ENCODE measurements at regions not wholly inside any gene's neighbourhood (a gene's known extent, or its start where the extent isn't known, plus 50 kb on each side); places are given as distances from the start of the nearest gene placed in this dataset.
"Not testable (repeated sequence)": the region's sequence is repeated elsewhere in the genome, so short reads cannot be mapped to it uniquely, and the experiment has no call there.

DNA sequence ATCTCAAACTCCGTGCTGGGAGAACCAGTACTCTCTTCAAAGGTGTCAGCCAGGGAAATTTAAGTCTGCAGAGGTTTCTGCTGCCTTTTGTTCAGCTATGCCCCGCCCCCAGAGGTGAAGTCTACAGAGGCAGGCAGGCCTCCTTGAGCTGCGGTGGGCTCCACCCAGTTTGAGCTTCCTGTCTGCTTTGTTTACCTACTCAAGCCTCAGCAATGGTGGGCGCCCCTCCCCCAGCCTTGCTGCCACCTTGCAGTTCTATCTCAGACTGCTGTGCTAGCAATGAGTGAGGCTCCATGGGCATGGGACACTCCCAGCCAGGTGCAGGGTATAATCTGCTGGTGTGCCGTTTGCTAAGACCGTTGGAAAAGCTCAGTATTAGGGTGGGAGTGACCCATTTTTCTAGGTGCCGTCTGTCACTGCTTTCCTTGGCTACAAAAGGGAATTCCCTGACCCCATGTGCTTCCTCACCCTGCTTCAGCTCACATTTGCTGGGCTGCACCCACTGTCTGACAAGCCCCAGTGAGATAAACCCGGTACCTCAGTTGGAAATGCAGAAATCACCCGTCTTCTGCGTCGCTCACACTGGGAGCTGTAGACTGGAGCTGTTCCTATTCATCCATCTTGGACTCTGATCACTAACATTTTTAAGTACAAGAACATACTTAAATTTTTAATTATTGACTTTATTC, 389.2 kb upstream of the UBE2E3 start:
- DNase-seq = peak; percentile 23

DNA sequence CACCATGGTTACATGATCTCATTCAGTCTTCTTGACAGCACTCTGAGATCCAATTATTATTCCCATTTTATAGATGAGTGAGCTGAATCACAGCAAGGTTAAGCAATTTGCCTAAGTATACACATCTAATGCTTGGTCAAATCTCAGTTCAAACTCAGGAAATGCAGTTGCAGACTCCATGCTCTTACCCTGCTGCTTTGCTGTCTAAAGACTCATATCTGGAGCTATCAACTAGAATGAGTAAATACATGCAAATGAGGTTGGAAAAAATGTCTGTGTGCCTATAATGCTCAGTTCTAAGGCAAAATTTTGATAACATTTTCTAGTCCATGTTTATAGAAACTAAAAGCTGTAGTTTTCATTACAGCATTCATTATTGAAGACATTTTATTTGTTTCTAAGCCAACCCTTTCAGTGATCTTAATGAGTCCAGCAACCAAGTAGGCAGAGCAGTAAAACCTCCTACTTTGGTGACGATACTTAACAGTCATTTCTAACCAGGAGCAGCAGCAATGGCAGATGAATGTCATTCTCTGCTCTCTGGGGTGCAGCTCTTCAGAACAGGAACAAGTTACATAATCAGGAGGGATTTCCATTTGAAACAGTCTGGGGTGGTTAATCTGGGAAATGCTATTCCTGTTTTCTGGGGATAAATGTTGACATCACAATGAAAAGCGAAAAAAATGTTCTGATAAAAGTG, 396.8 kb upstream of the UBE2E3 start:
- no peak for DNase-seq

DNA sequence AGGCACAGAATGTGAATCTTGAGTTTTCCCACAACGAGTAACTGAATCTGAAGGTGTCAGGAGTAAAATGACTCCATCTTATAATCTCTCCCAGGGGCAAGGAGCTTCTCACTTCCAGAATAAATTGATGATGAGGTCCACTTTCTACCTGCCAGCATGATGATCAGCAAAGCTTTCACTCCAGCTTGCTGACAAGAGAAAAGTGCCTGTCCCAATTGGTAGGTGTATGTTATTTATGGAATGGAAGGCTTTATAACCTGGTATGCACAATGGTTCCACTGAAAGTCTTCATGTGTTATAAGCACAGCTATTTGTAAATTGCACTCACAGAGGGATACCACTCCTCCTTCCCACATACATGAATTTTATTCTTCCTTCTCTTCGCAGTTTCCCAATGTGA, 401.0 kb upstream of the UBE2E3 start:
- DNase-seq = no peak

DNA sequence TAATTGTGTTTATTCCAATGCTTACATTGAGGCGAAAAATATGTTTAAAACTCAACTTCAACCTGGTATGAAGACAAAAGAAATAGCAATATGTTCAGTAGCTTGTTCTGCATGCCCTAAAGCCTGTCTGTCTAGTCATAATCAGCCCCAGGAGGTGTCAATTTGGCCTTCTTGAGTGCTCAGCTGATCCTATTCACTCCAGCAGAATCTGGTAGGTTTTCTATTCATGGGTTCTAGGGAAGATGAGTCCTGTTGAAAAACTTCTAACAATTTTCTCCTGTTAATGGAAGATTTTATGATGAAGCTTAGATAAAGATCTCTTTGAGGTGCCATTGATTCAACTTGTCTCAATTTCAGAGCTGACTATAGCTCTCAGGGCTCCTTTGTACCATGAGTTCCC, 402.0 kb upstream of the UBE2E3 start:
- no peak for DNase-seq

DNA sequence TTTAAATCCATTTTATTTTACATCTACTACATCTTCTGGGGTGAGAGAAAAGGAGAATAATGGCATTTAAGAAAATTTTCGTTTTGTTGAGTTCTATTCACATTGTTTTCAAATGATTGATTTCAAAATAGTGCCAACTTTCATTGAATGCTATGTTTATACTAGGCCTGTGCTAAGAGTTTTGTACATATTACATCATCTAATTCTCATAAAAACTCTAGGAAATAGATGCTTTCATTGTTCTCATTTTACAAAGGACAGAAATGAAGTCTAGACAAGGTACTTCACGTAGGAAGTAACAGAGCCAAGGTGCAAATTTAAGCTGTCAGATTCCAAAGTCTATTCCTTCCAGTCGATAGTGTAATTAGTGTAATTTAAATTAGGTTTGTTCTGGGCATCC, 402.8 kb upstream of the UBE2E3 start:
- no peak for DNase-seq

DNA sequence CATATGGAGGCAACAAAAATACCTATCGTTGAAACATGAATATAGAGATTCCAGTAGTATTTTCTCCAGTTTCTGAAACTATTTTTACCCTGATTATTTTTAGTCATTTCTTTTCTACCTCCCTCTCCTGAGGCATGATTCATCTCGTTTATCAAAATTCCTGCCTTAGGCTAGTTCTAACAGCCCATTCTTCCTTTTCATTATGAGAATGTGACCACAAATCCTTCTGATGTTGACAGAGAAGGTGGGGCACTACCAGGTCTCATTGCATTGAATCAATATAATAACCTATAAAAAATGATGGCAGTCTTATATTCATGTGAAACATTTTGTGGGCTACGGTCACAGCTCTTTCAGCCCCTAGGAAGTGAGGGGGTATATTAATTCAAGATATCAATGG, 406.5 kb upstream of the UBE2E3 start:
- no peak for DNase-seq

DNA sequence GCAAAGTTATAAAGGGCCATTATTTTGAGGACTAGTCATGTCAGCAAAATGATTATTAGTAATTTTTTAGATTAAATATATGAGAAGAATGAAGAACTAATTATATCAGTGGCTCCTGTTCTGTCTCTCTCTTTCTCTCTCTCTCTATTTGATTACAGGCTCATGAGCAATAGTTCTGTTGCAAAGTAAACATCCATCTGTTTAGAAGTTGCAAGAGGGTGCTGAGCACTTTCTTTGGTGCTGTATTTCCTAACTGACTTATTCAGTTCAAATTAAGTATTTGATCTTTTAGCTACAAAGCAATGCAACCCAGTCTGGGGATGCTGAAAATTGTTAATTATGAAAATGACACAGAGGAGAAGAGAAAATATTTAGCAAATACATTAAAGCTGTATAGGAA, 408.1 kb upstream of the UBE2E3 start:
- DNase-seq = no peak

DNA sequence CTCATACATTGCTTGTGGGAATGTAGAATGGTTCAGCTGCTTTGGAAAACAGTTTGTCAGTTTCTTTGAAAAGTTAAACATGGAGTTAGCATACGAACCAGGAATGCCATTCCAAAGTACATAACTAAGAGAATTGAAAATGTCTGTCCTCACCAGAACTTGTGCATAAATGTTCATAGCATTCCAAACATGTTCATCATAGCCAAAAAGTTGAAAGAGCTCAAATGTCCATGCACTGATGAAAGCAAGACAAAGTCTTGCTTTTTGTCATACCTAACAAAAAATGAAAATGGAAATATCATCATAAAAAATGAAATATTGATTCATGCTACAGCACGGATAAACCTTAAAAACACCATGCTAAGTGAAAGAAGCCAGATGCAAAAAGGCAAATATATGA, 408.8 kb upstream of the UBE2E3 start:
- no peak for DNase-seq

DNA sequence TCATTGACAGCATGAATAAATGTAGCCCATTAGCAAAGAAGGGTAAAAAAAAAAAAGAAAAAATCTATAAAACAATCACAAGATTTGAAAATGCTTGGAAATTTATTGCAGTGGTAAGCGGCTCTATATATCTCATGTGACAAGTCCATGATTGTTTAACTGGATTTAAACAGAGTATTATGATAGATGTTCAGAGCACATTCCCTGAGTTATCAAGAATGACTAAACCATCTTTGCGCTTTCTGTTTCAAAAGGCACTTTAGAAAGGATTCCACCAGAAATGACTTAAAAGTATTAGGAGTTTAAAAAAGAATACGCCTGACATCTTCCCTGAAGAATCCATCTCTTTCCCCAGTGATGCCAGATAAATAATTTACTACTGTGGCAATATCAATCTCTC, 409.5 kb upstream of the UBE2E3 start:
- no peak for DNase-seq

DNA sequence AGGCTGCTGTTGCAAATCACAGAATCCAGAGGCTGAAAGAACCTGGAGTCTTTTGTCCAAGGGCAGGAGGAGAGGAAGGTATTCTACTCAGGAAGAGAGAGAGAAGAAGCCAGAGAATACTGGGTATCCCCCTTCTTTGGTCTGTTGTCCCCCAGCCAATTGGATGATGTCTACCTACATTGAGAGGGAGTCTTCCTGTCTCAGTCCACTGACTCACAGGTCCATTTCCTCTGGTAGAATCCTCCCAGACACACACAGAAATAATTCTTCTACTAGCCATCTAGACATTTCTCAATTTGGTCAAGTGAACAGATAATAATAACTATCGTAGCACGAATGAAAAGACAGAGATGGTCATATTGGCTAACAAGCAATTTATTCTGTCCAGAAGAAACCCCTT, 416.4 kb upstream of the UBE2E3 start:
- DNase-seq = no peak

DNA sequence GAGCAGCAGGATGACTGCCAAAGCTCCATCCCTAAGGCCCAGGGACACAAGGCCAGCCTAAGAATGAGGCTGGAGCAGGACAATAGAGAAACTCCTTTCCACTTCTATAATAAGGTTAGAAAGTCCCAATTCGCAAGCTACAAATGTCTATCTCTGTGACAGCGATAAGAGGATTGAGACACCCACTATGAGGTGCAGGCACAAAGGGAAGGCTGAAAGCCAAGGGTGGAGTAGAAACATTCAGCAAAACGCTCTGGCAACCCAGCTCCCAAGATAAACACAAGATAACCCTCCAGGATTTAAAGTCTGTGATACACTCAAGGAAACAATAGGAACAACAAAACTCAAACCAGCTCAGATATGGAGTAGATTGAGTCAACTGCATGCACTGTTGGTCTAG, 418.0 kb upstream of the UBE2E3 start:
- DNase-seq = no peak

DNA sequence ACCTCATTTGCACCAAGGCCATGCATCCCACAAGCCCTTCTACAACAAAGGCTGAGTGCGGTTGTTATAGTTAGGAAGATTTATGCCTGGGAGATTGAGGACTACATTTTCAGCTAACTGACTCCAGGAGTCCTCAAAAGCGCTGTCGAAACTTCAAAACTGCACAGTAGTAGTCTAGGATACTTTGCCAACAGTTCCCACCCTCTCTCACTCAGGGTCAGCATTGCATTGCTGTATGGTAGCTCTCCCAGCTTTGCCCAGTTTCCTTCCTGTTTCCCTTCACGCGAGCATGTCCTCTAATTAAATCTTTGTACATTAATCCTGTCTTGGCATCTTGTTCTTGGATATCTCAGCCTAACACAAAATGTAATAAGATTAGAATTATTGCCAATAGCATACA, 420.6 kb upstream of the UBE2E3 start:
- DNase-seq = no peak

DNA sequence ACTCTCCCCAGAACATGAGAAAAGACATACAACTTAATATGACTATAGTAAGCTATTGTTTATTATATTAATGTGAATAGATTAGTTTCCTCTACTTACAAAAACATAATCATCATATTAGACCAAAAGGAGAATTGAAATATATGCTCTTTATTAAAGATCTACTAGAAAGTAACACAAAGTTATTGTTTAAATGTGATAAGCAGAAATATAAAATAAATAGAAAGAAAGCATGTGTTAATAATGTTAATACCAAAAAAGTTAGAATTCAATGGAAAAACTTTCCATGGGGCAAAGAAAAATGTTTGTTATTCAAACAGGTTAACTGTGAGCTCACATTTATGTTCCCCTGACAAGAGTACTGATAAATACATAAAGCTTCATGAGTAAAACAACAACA, 421.4 kb upstream of the UBE2E3 start:
- DNase-seq = no peak

DNA sequence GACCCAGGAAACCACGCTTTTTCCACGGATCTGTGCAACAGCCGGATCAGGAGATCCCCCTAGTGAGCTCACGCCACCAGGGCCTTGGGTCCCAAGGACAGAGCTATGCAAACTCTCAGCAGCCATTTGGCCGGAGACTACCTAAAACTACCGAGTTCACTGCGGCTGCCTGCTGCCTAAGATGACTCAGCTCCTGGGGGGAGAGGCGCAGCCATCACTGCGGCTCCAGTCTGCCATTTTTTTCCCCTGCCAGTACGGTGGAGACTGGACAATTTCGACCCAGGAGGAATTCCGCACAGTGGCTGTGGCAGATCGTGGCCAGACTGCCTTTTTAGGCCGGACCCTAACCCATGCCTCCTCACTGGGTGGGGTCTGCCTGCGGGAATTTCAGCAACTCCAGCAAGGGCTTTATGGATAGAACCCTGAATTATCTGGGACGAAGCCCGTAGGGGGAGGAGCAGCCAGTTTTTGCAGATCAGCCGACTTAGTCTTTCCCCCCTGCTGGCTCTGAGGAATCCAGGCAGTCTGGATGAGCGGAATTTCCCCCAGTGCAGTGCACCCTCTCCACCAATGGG, 424.9 kb upstream of the UBE2E3 start:
- DNase-seq = no peak

DNA sequence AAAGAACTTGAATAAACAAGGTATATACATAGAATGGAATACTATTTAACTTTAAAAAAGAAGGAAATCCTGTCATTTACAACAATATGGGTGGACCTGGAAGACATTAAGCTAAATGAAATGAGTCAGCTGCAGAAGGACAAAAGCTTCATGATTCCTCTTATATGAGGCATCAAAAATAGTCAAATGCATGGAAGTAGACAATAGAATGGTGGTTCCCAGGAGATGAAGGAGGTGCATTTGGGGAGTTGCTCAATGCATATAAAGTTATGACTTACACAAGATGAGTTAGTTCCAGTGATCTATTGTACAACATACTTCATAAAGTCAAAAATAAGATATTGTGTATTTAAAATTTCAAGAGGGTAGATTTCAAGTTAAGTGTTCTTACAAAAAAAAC, 426.1 kb upstream of the UBE2E3 start:
- DNase-seq = no peak

DNA sequence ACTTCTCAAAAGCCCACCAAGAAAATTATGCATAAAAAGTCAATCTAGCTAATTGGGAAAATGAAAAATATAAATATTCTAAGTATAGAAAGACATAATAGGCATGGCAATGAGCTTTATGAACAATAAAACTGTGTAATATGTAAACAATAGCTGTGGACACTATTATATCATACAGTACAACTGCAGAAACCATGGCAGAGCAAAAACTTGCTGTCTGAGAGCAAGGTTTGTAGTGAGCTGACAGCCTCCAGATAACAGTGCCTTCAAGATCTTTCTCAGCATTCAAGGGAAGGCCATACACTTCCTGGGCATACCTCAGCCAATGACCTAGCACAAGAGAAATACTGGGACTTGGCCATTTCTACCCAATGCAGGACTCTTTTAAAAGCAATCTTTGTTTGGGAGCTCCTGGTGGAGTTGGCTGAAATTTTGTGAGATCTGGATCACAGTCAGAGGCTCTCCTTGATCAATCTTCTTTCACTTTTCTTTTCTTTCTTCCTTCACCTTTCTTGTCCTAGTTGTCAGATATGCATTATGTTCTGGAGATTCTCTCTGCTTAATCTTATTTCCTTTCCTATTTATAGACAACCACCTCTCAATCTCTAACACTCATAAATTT, 427.2 kb upstream of the UBE2E3 start:
- DNase-seq = no peak

DNA sequence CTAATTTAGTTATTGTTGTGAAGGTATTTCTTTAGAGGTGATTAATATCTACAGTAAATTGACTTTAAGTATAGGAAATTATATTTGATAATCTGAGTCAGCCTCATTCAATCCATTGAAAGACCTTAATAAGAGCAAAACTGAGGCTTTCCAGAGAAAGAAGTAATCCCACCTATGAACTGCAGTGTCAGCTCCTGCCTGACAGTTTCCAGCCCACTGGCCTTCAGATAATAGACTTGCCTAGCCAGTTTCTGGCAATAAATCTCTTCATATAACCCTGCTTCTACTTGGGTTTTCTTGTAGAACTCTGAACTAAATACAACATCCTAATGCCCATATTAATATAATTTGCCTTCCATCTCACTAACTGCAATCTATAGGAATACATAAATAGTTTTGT, 437.9 kb upstream of the UBE2E3 start:
- DNase-seq = no peak

DNA sequence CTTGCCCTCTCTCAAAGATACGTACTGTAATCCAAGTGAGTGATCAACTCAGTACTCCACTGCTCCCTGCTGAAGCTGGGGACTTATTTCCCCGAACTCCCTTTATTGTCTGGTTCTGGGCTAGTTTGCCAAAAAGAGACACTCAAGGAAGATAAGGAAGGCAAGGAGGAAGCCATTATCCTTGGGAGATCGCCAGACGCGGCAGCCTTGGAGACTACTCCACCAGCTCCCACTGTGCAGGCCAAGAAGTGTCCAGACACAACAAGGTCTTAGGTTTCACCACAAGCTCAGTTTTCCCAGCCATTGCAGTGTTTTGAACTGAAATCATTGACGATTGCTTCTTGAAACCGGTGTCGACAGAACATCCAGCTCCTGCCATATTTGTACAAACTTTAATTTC, 439.6 kb upstream of the UBE2E3 start:
- no peak for DNase-seq

DNA sequence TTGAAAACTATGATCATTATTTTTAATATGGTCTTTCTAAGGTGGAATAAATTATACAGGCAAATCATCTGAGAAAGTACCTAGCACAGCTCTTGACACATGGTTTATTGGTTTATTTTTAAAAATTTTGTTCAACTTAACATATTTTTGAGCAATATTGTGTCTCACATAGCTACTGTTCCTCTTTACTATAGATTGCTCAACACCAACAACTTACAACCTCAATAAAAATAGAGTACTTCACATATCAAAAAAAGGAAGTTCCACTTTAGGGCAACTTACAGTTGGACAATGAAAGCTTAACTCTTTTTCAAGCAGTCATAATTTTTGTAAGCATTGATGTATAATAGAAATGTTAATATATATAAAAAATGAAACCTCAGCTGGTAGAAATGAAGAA, 440.9 kb upstream of the UBE2E3 start:
- DNase-seq = no peak

DNA sequence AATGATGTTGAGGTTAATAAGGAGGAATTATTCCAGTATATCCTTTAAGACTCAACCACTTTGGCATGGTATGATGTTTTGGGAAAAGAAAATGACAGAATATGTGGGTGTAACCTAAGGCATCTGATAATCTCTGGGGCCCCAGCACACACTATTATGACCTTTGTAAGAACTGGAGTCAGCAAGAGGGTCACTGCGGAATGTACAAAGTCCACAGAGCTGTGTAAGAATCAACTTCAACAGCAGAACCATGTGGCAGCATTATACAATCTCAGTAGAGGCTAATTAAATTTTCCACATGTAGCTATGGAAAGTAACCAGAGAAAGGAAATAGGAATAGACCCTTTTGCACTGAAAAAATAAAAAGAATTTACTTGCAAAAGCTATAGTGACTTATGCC, 445.1 kb upstream of the UBE2E3 start:
- DNase-seq = no peak

DNA sequence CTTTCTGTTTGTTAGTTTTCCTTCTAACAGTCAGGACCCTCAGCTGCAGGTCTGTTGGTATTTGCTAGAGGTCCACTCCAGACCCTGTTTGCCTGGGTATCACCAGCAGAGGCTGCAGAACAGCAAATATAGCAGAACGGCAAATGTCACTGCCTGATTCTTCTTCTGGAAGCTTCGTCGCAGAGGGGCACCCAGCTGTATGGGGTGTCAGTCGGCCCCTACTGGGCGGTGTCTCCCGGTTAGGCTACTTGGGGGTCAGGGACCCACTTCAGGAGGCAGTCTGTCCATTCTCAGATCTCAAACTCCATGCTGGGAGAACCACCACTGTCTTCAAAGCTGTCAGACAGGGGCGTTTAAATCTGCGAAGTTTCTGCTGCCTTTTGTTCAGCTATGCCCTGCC, 448.6 kb upstream of the UBE2E3 start:
- DNase-seq = not testable (repeated sequence)

DNA sequence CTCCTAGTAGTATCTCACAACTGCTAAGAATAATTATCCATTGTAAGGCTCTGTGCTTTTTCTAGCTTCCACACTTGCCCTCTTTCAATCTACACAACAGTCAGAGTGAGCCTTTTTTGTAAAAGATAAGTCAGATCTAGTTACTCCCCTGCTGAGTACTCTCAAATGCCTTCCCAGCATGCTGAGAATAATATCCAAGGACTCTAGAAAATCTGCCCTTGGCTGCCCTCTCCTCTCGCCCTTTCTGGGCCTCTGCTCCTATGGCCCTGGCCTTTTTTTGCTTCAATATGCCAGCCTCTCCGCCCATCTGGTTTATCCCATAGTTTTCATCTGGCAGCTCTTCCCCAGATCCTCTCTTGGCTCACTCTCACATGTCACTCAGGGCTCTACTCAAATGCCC, 455.9 kb upstream of the UBE2E3 start:
- no peak for DNase-seq

DNA sequence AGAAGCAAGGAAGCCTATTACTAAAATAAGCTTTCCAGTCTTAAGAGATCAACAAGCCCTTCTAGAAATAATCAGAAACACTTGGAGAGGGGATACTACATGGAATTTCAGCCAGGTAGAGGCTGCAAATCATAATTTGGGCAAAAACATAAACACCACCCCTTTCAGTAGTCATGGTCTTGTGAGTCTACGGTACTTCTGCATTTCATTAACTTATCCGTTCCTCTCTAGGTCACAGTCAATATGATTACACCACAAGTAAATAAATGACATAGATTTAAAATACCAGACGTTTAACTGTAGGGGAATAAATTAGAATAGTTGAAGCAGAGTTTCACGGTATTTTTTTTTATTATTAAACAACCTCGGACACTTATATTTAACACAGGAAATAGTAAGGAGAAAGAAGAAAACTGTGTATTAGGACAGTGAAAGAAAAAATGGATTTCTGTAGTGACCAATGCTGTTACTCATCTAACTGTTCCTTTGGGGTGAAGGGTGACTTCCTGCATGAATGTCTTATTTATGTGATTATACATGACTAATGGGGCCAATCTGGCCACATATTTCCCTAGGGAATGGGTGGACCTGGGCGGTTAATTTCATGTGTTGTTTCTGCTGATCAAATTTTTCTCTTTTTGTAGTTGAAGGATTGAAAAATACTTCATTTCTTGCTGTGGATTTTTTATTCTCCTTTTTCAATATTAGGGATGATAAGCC, 456.6 kb upstream of the UBE2E3 start:
- DNase-seq = no peak

Data from CD4-positive, alpha-beta T cell treated with Interleukin-21 for 1 hour (primary cell).